Left kidney (tissue), 1 donor: ENCODE measurements at regions not wholly inside any gene's neighbourhood (a gene's known extent, or its start where the extent isn't known, plus 50 kb on each side); places are given as distances from the start of the nearest gene placed in this dataset.
"Not testable (repeated sequence)": the region's sequence is repeated elsewhere in the genome, so short reads cannot be mapped to it uniquely, and the experiment has no call there.

ENCODE experiments used
- DNase-seq: peaks from one replicate; pipeline ENCODE4 v3.0.0-alpha.2; 2013

DNA sequence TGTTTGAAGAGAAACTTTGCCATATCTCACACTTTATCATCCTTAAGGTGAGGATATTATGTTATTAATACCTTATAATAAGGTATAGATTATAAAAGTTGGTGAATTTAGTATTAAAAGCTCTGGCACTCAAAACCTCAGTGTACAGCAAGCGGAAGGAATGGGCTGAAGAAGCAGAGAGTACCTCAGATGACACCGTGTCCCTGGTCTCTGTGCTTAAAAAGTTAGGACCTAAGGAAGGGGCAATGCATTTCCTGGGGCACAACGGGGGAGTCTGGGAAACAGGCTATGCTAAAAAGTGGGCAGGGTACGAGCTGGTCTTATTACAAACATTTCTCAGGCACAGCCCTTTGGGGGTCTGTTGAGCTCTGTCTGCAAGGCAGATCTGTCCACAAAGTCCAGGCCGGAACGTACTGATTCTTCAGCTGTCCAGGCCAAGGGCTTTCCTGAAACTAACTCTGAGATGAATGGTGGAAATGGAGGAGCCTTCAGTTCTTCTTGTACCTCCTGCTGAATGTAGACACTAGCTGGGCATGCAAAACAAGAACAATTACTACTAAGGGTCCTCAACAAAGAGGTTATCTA, 202.7 kb downstream of the POM121L12 start:
- no peak for DNase-seq

GRCh38 chr7:53239151-53239550, 203.7 kb downstream of the POM121L12 start:
- DNase-seq, result not testable (repeated sequence)

- DNase-seq, result no peak
These were observed 210.3 kb downstream of the POM121L12 start for GRCh38 chr7:53245721-53246120.

- DNase-seq, result no peak
These were observed 211.5 kb downstream of the POM121L12 start for GRCh38 chr7:53246957-53247356.

- no peak for DNase-seq
These were observed 217.1 kb downstream of the POM121L12 start for GRCh38 chr7:53252539-53252938.

DNA sequence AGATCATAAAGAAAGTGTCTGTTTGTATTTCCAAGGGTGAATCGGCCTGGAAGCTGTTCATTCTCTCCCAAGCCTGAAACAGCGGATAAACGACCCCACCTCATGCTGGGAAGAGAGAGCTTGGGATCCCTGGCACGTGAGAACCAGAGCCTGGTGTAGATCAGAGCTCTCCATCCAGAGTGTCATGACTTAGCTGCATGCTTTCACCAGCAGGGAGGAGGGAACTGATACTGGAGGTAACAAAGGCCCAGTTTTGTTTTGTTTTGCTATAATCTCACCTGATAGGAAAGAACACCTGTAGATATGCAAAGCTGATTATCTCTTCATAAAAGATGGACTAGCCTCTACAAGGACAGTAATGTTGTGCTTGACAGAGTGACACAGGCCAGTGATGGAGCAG, 236.6 kb downstream of the POM121L12 start:
- no peak for DNase-seq

DNA sequence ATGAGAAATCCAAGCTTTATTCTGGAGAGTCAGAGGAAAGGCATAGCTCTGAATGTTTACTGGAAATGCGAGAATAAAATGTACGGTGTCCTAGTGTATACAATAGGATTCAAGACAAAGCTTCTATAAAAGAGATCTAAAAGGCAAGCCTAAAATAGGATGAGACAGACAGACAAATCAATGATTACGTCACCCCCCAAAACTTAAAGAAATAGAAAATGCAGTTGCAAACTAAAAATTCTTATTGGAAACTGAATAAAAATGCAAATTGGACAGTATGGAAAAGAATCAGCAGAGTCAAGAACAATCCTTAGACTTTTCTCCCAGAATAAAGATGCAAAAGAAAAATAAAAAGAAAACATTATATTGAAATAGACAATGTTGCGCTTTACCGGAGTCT, 245.9 kb downstream of the POM121L12 start:
- no peak for DNase-seq

- no peak for DNase-seq
These were observed 256.9 kb downstream of the POM121L12 start for GRCh38 chr7:53292341-53292740.

DNA sequence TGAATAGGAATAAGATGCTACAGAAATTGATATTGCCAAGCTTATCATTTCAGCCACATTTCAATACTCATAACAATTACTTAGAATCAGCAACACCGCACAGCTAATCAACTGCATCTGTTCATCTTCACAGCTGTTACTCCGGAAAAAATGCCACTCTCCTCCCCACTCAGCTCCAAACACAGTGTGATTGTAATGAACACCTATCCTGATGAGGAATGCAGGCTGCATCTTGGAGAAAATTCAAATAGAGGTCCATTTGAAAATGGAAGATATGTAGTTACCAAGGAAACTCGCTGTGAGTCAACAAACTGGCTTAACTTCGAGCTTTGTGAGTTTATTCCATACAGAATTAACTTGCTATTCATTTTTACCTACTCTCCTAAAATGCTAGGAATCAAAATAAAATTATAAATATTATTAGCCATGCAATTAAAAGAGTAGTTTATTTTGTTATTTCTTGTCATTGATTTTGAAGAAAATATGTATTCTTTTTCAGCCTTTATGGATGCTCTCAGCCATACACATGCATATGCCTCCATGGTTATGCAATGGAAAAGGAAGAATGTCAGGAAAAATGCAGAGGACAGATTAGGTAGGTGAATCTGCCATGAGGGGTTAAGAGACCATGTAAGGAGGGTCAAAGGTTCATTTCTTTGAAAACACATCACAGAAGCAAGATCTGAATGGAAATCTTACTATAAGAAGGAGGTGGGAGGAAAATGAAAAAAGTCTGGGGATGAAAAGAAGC, 267.2 kb downstream of the POM121L12 start:
- no peak for DNase-seq

DNA sequence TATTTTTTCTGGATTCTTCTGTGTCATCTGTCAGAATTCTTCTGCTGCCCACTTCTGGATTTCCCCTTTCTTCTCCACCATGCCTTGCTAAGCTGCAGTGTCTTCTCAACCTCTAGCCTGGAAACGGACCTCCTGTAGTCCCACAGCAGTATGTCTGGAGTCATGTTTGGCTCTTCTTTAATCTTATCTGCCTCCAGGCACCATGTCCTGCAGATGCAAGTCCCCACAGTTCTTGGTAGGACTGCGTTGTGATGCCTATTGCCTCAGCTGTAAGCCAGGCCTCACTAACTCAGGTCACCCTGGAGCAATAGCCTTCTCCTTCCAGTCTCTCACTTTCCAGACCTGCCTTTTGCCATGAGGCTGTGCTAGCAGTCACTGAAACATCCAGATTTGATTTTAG, 268.3 kb downstream of the POM121L12 start:
- no peak for DNase-seq

DNA sequence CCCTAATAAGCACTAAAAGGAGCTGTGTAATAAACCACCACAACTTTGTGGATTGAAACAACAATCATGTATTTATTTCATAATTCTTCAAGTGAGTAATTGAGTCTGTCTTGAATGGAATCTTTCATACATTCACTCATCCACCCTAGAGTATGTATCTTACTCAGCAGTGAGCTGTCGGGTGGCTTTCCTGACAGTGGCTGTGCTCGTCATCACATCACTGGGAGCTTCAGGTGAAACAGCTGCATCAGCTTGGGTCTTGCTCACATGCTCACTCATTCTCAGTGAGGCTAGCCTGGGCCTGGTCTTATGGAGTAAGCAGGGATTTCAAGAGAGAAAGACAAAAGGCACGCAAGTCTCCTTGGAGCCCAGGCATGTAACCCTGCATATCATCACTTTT, 271.4 kb downstream of the POM121L12 start:
- no peak for DNase-seq

GRCh38 chr7:53311205-53311604, 275.8 kb downstream of the POM121L12 start:
- no peak for DNase-seq

- DNase-seq, result peak; percentile 17
These were observed 280.5 kb downstream of the POM121L12 start for GRCh38 chr7:53315981-53316380.

- DNase-seq, result no peak
These were observed 283.1 kb downstream of the POM121L12 start for GRCh38 chr7:53318566-53318965.

DNA sequence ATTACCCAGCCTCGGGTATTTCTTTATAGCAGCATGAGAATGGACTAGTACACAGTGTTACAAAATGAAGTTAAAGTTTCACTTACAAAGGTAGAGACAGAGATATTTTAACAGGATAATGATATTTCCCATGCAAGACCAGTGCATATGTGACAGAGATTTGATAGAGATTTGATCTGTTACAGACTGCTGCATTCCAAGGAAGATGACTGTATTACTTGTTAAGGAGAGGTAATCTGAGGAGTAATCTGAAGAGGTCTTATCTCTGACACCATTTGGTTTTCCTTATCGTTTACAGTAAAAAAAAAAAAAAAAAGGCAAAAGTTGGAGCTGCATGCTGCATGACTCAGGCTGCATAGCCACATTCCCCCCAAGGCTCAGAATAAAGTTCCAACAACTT, 289.6 kb downstream of the POM121L12 start:
- no peak for DNase-seq

DNA sequence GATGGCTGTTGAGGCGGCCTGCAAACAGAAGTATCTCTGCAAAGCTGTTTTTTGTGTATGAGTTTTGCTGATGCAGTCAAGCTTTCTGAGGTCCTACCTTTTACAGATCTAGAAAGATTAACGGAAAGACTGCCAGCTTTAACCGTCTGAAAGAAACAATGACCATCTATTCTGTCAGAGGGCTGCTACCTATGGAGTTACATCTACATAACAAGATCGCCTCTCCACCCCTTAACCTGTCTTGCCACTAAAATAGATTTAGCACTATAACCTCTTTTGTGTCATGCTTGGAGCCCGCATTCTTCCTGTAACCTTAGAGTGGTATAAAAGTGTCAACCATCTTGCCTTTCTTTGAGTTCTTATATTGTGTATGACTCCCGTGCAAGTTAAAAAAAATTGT, 291.2 kb downstream of the POM121L12 start:
- DNase-seq, result no peak

DNA sequence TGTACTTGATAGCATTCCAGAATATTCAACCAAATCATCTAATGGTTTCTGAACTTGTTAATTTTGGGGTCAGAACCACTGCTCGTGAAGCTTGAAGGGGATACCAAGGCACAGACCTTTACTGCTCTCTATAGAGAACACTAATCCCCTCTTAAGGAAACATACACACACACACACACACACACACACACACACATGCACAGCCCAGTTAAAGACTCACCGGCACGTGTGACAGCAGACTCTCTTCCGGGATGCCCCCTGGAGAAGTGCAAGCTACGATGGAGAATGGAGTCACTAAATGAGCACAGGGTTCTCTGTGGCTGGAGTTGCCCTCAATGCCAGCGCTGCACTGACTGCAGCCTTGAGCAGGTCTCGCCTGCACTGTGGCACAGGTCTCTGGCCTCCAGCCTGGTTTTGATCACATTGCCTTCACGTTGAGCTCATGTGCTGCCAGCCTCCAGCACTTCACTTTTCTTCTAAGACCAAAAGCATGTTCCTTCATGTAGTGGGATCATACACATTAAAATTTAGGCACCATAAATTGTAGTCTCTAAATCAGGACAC, 300.8 kb downstream of the POM121L12 start:
- DNase-seq, result no peak

- DNase-seq, result no peak
These were observed 304.8 kb downstream of the POM121L12 start for GRCh38 chr7:53340220-53340619.

DNA sequence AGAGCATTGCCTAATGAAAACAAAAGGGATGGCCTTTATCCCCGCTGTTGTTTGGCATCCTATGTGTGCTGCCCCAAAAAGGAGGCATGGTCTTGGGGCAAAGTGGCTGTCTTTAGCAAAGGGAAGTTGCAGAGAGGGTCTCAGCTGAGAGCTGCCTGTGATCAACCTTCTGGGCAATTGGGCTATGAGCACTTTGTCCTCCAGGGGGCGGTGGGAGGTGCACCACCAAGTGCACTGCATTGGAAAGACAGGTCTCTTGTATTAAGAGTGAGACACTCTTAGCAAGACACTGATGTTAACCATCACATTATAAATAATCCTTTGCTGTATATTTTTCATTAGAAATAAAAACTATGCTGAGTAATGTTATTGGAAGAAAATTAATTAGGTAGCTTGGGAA, 314.8 kb downstream of the POM121L12 start:
- peak; percentile 18 for DNase-seq

DNA sequence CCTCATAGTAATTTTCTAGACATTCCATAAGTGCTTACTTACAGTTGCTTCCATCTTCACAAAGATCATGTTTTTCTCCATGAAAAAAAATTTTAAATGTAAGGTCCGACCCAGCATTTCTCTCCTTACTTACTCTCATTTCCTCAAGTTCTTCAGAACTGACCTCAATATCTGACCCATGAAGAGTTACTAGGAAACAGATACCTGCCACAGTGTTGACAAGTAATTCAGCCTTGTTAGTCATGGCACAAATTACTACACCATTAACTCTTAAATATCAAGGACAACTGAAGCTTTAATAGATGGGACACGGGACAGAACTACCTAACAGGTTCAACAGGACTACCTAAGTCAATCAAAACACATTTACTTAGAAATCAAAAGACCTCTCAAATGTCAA, 316.2 kb downstream of the POM121L12 start:
- DNase-seq, result no peak

DNA sequence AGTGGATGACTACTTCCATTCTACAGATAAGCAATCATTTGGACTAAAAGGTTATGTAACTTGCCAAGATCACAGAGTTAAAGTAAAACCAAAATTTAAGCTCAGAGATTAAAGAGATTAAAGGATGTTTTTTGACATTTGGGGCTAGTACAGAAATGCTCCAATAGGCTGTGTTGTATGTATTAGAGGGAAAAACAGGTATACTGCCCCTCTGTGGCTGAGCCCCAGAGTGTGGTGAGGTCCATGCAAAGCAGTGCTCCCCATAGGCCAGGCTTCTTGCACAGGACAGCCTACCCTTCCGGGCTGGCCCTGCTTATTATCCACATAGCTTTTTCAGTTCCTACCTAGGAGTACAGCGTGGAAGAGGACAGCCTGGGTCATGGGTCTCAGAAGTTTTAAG, 322.8 kb downstream of the POM121L12 start:
- DNase-seq, result no peak

DNA sequence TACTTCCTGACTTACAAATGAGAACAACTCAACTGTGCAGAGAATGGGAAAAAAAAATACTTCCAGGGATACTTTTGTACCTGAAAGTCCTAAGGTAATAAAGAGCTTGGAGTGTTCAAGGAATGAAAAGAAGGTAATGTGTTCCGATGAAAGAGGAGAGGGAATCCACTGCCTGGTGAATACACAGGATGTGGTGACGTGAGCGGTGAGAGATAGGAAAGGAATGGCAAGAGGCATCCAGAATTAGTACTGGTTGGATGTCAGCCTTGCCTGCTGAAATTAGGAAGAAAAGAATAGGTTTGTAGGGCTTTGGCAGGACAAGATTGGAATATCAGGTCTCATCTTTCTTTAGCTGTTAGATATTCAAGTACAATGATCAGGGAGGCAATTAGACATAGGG, 347.7 kb downstream of the POM121L12 start:
- DNase-seq, result no peak

DNA sequence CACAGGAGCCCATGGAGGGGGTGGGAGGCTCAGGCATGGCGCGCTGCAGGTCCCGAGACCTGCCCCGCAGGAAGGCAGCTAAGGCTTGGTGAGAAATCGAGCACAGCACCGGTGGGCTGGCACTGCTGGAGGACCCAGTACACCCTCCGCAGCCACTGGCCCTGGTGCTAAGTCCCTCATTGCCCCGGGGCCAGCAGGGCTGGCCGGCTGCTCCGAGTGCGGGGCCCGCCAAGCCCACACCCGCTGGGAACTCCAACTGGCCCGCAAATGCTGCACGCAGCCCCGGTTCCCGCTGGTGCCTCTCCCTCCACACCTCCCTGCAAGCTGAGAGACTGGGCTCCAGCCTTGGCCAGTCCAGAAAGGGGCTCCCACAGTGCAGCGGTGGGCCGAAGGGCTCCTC, 349.8 kb downstream of the POM121L12 start:
- DNase-seq, result not testable (repeated sequence)

- no peak for DNase-seq
These were observed 352.1 kb downstream of the POM121L12 start for GRCh38 chr7:53387515-53387914.
